Karpas-422 (cell line): ENCODE measurements at regions not wholly inside any gene's neighbourhood (a gene's known extent, or its start where the extent isn't known, plus 50 kb on each side); places are given as distances from the start of the nearest gene placed in this dataset.

Experiments used
- DNase-seq: peaks from one replicate; pipeline ENCODE4 v3.0.0-alpha.2; 2015
- H2AFZ ChIP-seq: fragments of 200-600 bp; sonication (generic); 2 replicates; pipeline ENCODE4 v1.6.1; 2014; ENCODE audit warnings: antibody characterized with exemption, low read length, mixed read lengths
- H3K27ac ChIP-seq: fragments of 200-600 bp; sonication (generic); 2 replicates; pipeline ENCODE4 v1.5.1; 2014; ENCODE audit warnings: mild to moderate bottlenecking, low read length, moderate library complexity
- H3K27me3 ChIP-seq: fragments of 200-600 bp; sonication (generic); 2 replicates; pipeline ENCODE4 v1.6.1; 2014; ENCODE audit warnings: low read length, mixed read lengths
- H3K36me3 ChIP-seq: fragments of 200-600 bp; sonication (generic); 2 replicates; pipeline ENCODE4 v1.6.1; 2014; ENCODE audit warnings: low read length, mixed read lengths; ENCODE audit not compliant: insufficient read depth
- H3K4me1 ChIP-seq: fragments of 200-600 bp; sonication (generic); 2 replicates; pipeline ENCODE4 v1.6.1; 2014; ENCODE audit warnings: mild to moderate bottlenecking, low read length, mixed read lengths
- H3K4me2 ChIP-seq: fragments of 200-600 bp; sonication (generic); 2 replicates; pipeline ENCODE4 v1.6.1; 2014; ENCODE audit warnings: low read length, low read depth, mild to moderate bottlenecking; ENCODE audit not compliant: poor library complexity, severe bottlenecking
- H3K4me3 ChIP-seq: fragments of 200-600 bp; sonication (generic); 2 replicates; pipeline ENCODE4 v1.5.1; 2014; ENCODE audit warnings: mild to moderate bottlenecking, antibody characterized with exemption, low read length, mixed read lengths
- H3K79me2 ChIP-seq: fragments of 200-600 bp; sonication (generic); 2 replicates; pipeline ENCODE4 v1.6.1; 2014; ENCODE audit warnings: mild to moderate bottlenecking, low read length, mixed read lengths
- H3K9ac ChIP-seq: fragments of 200-600 bp; sonication (generic); 2 replicates; pipeline ENCODE4 v1.6.0; 2014; ENCODE audit warnings: low read length
- H3K9me2 ChIP-seq: fragments of 200-600 bp; sonication (generic), shearing (Covaris generic); replicated peaks from 2 replicates; pipeline ENCODE4 v1.6.0; 2014; ENCODE audit warnings: mild to moderate bottlenecking, low read length, moderate library complexity; ENCODE audit not compliant: insufficient read depth
- H3K9me3 ChIP-seq: fragments of 300-700, 200-600 bp; sonication (generic); 2 replicates; pipeline ENCODE4 v1.6.1; 2014; ENCODE audit warnings: low read length, mixed read lengths
- H4K20me1 ChIP-seq: fragments of 200-600 bp; sonication (generic); 2 replicates; pipeline ENCODE4 v1.6.1; 2014; ENCODE audit warnings: mild to moderate bottlenecking, antibody characterized with exemption, low read length, low read depth; ENCODE audit not compliant: insufficient read depth

DNA sequence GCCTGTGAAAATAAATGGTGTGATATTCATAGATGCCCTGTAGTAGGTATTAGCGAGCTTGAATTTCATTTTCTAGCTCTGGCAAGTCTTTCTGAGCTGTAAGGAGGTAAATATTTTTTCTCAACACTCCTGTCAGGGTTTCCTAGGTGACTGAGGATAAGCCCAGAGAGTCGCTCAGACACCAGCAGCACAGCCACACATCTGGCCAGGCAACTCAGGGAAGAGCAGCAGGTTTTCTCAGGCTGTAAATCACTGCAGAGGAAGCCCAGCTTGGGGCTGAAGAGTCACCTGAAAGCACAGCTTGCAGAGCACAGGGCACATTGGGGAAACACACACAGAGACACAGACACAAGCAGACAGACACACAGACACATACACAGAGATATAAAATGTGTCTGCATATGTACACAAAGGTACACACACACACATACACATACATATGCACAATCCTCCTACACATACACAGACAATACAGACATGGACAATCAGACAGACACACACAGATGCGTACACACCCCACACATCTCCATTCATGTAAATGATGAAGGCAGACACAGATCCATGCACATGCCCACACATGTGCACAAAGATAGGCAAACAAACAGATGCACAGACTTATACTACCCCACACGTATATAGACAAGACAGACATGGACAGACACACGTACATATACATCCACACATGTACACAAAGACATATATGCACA lies 232.0 kb upstream of the TMTC1 start:
- Histone ChIP-seq H3K4me3 (no peak overlapping the region), H3K9me3 (no peaks in the 10 kb centered on the region), H3K9ac (no peak overlapping the region), H2AFZ (no peak overlapping the region), H4K20me1 (no peaks in the 10 kb centered on the region), H3K4me1 (no peaks in the 10 kb centered on the region), H3K4me2 (no peak overlapping the region), H3K36me3 (no peaks in the 10 kb centered on the region), H3K27me3 (no peaks in the 10 kb centered on the region), H3K9me2 (no peaks in the 10 kb centered on the region), H3K79me2 (no peaks in the 10 kb centered on the region), H3K27ac (no peak overlapping the region)
- DNase-seq: no peak

DNA sequence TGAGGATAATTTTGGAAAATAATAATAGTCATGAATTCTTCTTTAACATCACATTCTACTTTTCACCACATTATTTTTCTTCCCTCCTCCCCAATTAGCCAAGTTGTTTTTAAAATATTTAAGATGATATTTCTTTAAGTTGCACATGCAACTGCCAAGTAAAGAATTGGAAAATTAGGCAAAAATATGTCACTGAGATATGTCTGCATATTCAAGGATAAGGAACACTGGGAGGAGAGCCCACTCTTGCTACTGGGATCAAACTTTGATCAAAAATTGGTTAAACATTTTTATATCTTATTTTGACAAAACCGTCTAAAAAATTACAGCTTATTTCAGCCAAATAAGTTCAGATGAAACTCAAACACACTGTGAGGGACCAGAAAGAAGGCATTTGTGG lies 231.2 kb upstream of the TMTC1 start:
- Histone ChIP-seq H3K9me3 (no peaks in the 10 kb centered on the region), H2AFZ (no peak overlapping the region), H3K4me1 (no peaks in the 10 kb centered on the region), H3K9ac (no peak overlapping the region), H3K9me2 (no peaks in the 10 kb centered on the region), H3K27ac (no peak overlapping the region), H3K27me3 (no peaks in the 10 kb centered on the region), H3K4me3 (no peak overlapping the region), H4K20me1 (no peaks in the 10 kb centered on the region), H3K79me2 (no peaks in the 10 kb centered on the region), H3K4me2 (no peak overlapping the region), H3K36me3 (no peaks in the 10 kb centered on the region)
- DNase-seq: no peak

DNA sequence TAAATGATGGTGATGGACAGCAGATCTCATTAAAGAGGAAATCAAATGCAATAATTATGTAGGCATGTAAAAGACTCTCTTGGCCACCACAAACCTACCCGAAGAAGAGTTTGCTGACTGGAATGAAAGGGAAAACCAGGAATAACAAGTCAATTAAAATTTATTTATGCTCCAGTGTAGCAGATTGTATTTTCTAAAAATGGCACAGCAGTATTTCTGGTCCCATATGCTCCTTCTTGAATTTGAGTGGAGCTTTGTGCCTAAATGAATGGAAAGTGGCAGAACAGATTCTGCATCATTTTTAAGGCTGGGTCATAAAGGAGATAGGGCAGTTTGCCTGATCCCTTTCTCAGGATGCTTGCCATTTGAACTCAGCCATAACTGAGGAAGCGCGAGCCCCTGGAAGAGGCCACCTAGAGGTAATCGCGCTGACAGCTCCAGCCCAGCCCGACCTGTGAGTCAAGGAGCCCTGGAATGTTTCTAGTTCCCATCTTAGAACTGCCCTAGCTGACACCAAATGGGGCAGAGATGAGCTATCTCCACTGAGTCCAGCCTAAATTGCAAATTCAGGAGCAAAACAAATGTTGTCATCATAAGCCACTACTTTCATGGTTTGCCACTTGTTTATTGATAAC lies 229.2 kb upstream of the TMTC1 start:
- Histone ChIP-seq H3K27ac (no peak overlapping the region), H2AFZ (no peak overlapping the region), H3K4me2 (no peak overlapping the region), H3K9me3 (no peaks in the 10 kb centered on the region), H3K27me3 (no peaks in the 10 kb centered on the region), H4K20me1 (no peaks in the 10 kb centered on the region), H3K4me1 (no peaks in the 10 kb centered on the region), H3K79me2 (no peaks in the 10 kb centered on the region), H3K4me3 (no peak overlapping the region), H3K36me3 (no peaks in the 10 kb centered on the region), H3K9ac (no peak overlapping the region), H3K9me2 (no peaks in the 10 kb centered on the region)
- no peak for DNase-seq

DNA sequence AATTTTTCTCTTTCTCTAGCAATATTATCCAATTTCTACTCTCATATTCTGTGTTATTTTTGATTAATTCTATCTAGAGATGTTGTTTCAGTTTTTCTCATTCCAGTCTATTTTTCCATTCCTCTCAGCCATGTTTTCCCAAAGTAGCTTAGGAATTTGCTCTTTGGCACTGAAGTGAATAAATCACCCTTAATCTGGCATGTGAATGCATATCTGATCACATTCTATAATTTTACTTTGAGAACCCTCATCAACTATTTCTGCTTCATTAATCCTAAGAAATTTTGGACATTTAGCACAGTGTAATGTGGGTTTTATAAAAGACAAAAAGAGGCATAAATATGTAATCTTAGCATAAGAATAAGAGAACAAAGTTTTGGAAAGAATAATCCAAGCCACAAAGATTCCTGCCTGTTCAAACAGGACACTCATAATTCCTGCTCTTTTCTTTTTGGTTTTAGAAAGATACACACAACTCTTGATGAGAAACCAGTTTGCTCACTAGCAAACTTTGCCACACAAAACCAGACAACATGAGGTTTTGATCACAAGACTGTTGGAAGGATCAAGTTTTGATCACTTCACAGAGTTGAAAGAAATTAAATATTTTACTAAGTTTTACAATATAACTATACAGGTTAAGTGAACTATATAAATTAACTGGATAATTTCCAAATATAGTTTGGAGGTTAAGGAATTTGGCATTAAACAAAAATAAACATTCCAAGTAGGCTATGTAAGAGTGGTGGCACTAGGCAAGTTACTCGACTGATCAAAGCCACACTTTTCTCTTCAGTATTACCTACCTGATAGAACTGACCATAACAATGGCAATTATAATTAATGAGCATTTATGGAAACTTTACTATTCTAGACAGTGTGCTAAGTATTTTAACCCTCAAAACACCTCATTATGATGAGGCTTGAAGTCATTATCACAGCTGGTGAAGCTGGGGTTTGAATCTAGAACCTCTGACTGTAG lies 226.6 kb upstream of the TMTC1 start:
- Histone ChIP-seq H3K4me1 (no peaks in the 10 kb centered on the region), H3K4me3 (no peak overlapping the region), H2AFZ (no peak overlapping the region), H4K20me1 (no peaks in the 10 kb centered on the region), H3K9me2 (no peaks in the 10 kb centered on the region), H3K9ac (no peak overlapping the region), H3K27ac (no peak overlapping the region), H3K4me2 (no peak overlapping the region), H3K36me3 (no peaks in the 10 kb centered on the region), H3K79me2 (no peaks in the 10 kb centered on the region), H3K9me3 (no peaks in the 10 kb centered on the region), H3K27me3 (no peaks in the 10 kb centered on the region)
- no peak for DNase-seq

DNA sequence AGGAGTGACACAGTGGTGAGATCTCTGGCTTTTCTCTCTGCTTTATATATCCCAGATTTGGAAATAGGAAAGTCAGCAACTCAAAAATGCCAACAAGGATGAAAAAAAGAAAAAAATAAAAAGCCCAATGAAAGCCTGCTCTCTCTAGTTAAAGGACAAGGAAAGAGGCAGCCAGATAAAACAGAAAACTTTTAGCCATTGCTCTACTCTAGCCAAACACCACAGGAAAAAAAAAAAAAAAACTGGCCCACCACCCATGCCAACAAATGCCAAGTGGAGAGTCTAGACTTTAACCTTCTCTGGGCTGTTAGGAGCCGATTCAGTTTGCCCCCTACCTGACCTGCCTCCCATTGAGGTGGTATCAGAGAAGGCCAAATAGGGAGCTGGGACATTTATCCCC lies 222.3 kb upstream of the TMTC1 start:
- Histone ChIP-seq H3K79me2 (no peaks in the 10 kb centered on the region), H3K4me3 (no peak overlapping the region)
- no peak for DNase-seq

DNA sequence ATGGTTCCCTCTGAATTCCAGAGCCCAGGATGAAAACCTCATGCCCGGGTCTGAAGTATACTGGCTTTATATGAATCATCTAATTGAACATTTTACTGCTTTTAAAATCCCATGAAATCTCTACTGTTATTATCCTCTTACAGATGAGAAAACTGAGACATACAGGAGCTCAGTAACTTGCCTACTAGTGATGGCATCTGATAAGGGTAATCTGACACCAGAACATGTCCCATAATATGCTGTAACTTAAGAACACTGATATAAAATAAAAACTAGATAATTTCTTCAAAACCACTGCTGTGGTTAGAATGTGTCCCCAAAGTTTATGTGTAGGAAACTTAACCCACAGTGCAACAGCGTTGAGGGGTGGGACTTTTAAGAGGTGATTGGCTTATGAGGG lies 219.6 kb upstream of the TMTC1 start:
- H4K20me1 ChIP-seq: no peaks in the 10 kb centered on the region
- H3K9ac ChIP-seq: no peak overlapping the region
- H3K4me3 ChIP-seq: no peak overlapping the region
- no peaks in the 10 kb centered on the region for H3K79me2 ChIP-seq
- H3K4me1 ChIP-seq: no peaks in the 10 kb centered on the region
- H3K27me3 ChIP-seq: no peaks in the 10 kb centered on the region
- H3K9me2 ChIP-seq: no peaks in the 10 kb centered on the region
- no peak overlapping the region for H2AFZ ChIP-seq
- H3K36me3 ChIP-seq: no peaks in the 10 kb centered on the region
- no peak overlapping the region for H3K4me2 ChIP-seq
- DNase-seq: no peak
- H3K27ac ChIP-seq: no peak overlapping the region
- H3K9me3 ChIP-seq: no peaks in the 10 kb centered on the region

More for the DNA sequence above, 222.3 kb upstream of the TMTC1 start:
- H2AFZ ChIP-seq: no peak overlapping the region
- no peaks in the 10 kb centered on the region for H4K20me1 ChIP-seq
- no peaks in the 10 kb centered on the region for H3K27me3 ChIP-seq
- no peaks in the 10 kb centered on the region for H3K9me3 ChIP-seq
- H3K27ac ChIP-seq: no peak overlapping the region
- H3K4me1 ChIP-seq: no peaks in the 10 kb centered on the region
- no peaks in the 10 kb centered on the region for H3K9me2 ChIP-seq
- no peaks in the 10 kb centered on the region for H3K36me3 ChIP-seq
- H3K9ac ChIP-seq: no peak overlapping the region
- H3K4me2 ChIP-seq: no peak overlapping the region

DNA sequence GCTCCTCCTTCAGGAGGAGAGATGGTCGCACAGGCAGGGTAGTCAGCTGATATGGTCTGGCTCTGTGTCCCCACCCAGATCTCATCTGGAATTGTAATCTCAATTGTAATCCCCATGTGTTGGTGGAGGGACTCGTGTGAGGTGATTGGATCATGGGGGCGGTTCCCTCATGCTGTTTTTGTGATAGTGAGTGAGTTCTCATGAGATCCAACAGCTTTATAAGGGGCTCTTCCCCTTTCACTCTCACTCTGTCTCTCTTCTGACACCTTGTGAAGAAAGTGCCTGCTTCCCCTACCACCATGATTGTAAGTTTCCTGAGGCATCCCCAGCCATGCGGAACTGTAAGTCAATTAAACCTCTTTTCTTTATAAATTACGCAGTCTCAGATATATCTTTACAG lies 218.9 kb upstream of the TMTC1 start:
- no peaks in the 10 kb centered on the region for H3K9me2 ChIP-seq
- no peak overlapping the region for H2AFZ ChIP-seq
- H3K27me3 ChIP-seq: no peaks in the 10 kb centered on the region
- no peak for DNase-seq
- H3K79me2 ChIP-seq: no peaks in the 10 kb centered on the region
- H4K20me1 ChIP-seq: no peaks in the 10 kb centered on the region
- no peak overlapping the region for H3K27ac ChIP-seq
- H3K4me2 ChIP-seq: no peak overlapping the region
- H3K4me1 ChIP-seq: no peaks in the 10 kb centered on the region
- H3K9ac ChIP-seq: no peak overlapping the region
- no peaks in the 10 kb centered on the region for H3K9me3 ChIP-seq
- no peaks in the 10 kb centered on the region for H3K36me3 ChIP-seq
- no peak overlapping the region for H3K4me3 ChIP-seq

DNA sequence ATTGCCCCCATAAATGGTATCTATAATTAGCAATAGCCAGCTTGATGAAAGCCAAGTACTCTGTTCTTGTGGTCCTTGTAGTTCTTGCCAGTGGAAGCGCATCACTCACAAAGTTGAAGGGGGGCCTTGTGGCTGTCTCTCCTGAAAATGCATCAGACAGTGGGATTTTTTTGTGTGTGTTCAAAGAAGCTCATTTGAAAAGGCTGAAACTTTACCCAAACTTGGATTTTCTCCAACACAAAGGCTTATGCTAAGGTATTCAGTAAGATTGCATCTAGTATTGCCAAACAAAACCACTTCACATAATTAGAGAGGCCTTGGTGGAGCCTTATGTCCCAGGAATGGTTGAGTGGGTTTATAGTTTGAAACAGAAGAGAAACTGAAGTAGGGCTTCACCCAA lies 216.7 kb upstream of the TMTC1 start:
- DNase-seq: no peak
- Histone ChIP-seq H3K9me2 (no peaks in the 10 kb centered on the region), H3K9ac (no peak overlapping the region), H3K4me1 (no peaks in the 10 kb centered on the region), H4K20me1 (no peaks in the 10 kb centered on the region), H3K27ac (no peak overlapping the region), H3K27me3 (no peaks in the 10 kb centered on the region), H3K79me2 (no peaks in the 10 kb centered on the region), H3K4me3 (no peak overlapping the region), H3K9me3 (no peaks in the 10 kb centered on the region), H2AFZ (no peak overlapping the region), H3K36me3 (no peaks in the 10 kb centered on the region), H3K4me2 (no peak overlapping the region)
